ENCODE measurements at regions not wholly inside any gene's neighbourhood (a gene's known extent, or its start where the extent isn't known, plus 50 kb on each side); places are given as distances from the start of the nearest gene placed in this dataset.

DNA sequence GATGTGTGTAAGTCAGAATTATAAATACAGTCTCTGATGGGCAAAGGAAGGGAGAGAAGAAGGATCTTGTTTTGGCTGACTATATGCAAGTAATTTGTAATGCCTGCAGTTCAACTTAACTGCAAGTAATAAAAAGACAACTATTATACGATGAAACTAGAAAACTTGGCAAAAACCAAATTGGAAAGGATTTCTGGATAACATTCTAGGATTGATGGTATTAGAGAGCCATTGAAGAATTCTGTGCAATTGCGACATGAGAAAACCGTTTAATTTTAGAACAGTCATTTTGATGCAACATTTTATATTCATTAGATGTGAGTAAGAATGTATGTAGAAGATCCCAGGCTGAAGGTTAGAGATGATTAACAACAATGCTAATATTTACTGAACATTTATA, 1334.1 kb downstream of the EFNB2 start:
- Histone ChIP-seq H3K79me2 (ENCODE audit: control insufficient read depth, low read length) (no peaks in the 10 kb centered on the region), H3K9me2 (replicated peaks; ENCODE audit: control insufficient read depth, low read length) (no peaks in the 10 kb centered on the region), H3K27ac (ENCODE audit: low read depth, low read length) (no peak overlapping the region), H4K20me1 (ENCODE audit: control insufficient read depth, insufficient read depth, low read depth, low read length) (no peaks in the 10 kb centered on the region), H3K4me3 (ENCODE audit: low read length) (no peak overlapping the region), H3K9me3 (ENCODE audit: control insufficient read depth, insufficient read depth, low read length) (no peaks in the 10 kb centered on the region), H3K36me3 (ENCODE audit: control insufficient read depth, low read length) (no peaks in the 10 kb centered on the region), H3K27me3 (ENCODE audit: control insufficient read depth, low read length) (no peaks in the 10 kb centered on the region), H3F3A (ENCODE audit: control insufficient read depth, insufficient read depth) (no peaks in the 10 kb centered on the region), H3K4me2 (ENCODE audit: low read length) (no peak overlapping the region), H3K4me1 (ENCODE audit: control insufficient read depth, low read length) (no peaks in the 10 kb centered on the region)
- TF ChIP-seq EZH2phosphoT487 (IDR thresholded peaks at IDR 0.05; ENCODE audit: borderline replicate concordance, low read length), result no peak
- TF ChIP-seq CTCF (IDR thresholded peaks at IDR 0.05; ENCODE audit: low read depth, low read length, poor library complexity, severe bottlenecking), result no peak

DNA sequence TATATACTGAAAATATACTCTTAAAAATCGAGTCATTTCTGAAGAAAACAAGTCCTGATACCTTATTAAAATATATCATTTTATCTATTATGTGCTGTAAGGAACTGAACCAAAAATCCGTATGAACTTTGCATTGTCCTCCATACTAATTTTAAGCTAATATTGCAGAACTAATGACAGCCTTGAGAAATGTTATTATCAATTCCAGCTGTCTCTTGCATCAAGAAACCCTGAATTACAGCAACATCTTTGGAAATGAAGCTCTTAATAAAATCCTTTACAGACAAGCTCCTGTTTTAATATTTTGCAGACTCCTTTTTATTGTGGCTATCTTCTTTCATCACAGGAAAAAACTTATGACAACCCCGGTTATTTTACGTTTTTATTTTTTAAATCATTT, 1335.3 kb downstream of the EFNB2 start:
- no peak overlapping the region for H3K4me2 ChIP-seq (ENCODE audit: low read length)
- H3K79me2 ChIP-seq (ENCODE audit: control insufficient read depth, low read length), result no peaks in the 10 kb centered on the region
- no peaks in the 10 kb centered on the region for H4K20me1 ChIP-seq (ENCODE audit: control insufficient read depth, insufficient read depth, low read depth, low read length)
- H3K9me2 ChIP-seq (replicated peaks; ENCODE audit: control insufficient read depth, low read length), result no peaks in the 10 kb centered on the region
- H3K9me3 ChIP-seq (ENCODE audit: control insufficient read depth, insufficient read depth, low read length), result no peaks in the 10 kb centered on the region
- no peaks in the 10 kb centered on the region for H3K27me3 ChIP-seq (ENCODE audit: control insufficient read depth, low read length)
- no peaks in the 10 kb centered on the region for H3F3A ChIP-seq (ENCODE audit: control insufficient read depth, insufficient read depth)
- H3K27ac ChIP-seq (ENCODE audit: low read depth, low read length), result no peak overlapping the region
- H3K4me3 ChIP-seq (ENCODE audit: low read length), result no peak overlapping the region
- H3K36me3 ChIP-seq (ENCODE audit: control insufficient read depth, low read length), result no peaks in the 10 kb centered on the region
- no peaks in the 10 kb centered on the region for H3K4me1 ChIP-seq (ENCODE audit: control insufficient read depth, low read length)
- TF ChIP-seq CTCF (IDR thresholded peaks at IDR 0.05; ENCODE audit: low read depth, low read length, poor library complexity, severe bottlenecking) (no peak), EZH2phosphoT487 (IDR thresholded peaks at IDR 0.05; ENCODE audit: borderline replicate concordance, low read length) (no peak)

DNA sequence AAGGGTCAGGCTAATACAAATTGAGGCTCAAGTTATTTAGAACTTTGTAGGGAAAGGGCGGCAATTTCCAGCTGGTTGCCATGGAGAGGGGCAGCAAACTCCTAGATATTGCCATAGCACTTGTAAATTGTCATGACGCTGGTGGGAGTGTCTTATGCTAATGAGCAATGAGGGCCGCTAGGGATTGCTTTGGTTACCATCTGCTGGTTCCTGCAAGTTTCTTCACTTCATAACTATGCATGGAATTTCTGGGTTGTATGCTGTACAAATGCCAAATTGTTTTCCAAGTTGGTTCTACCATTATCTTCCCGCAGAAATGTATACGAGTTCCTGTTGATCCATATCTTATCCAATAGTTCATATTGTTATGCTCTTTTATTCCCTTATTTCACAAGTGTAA, 1339.4 kb downstream of the EFNB2 start:
- no peaks in the 10 kb centered on the region for H3K9me3 ChIP-seq (ENCODE audit: control insufficient read depth, insufficient read depth, low read length)
- H3K27me3 ChIP-seq (ENCODE audit: control insufficient read depth, low read length), result no peaks in the 10 kb centered on the region
- H3K4me2 ChIP-seq (ENCODE audit: low read length), result no peak overlapping the region
- TF ChIP-seq EZH2phosphoT487 (IDR thresholded peaks at IDR 0.05; ENCODE audit: borderline replicate concordance, low read length) (no peak), CTCF (IDR thresholded peaks at IDR 0.05; ENCODE audit: low read depth, low read length, poor library complexity, severe bottlenecking) (no peak)
- no peaks in the 10 kb centered on the region for H3K79me2 ChIP-seq (ENCODE audit: control insufficient read depth, low read length)
- H3K4me3 ChIP-seq (ENCODE audit: low read length), result no peak overlapping the region
- no peak overlapping the region for H3K27ac ChIP-seq (ENCODE audit: low read depth, low read length)
- H4K20me1 ChIP-seq (ENCODE audit: control insufficient read depth, insufficient read depth, low read depth, low read length), result no peaks in the 10 kb centered on the region
- H3K9me2 ChIP-seq (replicated peaks; ENCODE audit: control insufficient read depth, low read length), result no peaks in the 10 kb centered on the region
- no peaks in the 10 kb centered on the region for H3F3A ChIP-seq (ENCODE audit: control insufficient read depth, insufficient read depth)
- no peaks in the 10 kb centered on the region for H3K36me3 ChIP-seq (ENCODE audit: control insufficient read depth, low read length)
- H3K4me1 ChIP-seq (ENCODE audit: control insufficient read depth, low read length), result no peaks in the 10 kb centered on the region

DNA sequence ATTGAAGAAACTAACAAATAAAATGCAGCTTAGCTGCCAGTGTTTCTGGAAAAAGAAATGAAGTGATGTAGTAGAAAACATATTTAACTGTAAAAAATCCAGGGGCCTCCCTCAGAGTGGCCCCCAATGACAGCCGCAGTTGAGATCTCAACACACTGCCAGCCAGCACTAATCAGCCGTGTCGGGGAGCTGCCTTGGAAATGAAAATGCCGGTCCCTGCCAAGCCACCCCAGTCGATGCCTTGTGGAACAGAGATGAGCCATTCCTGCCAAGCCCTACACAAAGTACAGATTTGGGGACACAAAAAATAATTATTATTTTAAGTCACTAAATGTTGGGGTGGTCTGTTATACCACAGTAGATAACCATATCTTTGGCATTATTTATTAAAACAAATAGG, 1342.4 kb downstream of the EFNB2 start:
- no peaks in the 10 kb centered on the region for H3K9me3 ChIP-seq (ENCODE audit: control insufficient read depth, insufficient read depth, low read length)
- H3F3A ChIP-seq (ENCODE audit: control insufficient read depth, insufficient read depth), result no peaks in the 10 kb centered on the region
- H3K4me3 ChIP-seq (ENCODE audit: low read length), result no peak overlapping the region
- H4K20me1 ChIP-seq (ENCODE audit: control insufficient read depth, insufficient read depth, low read depth, low read length), result no peaks in the 10 kb centered on the region
- H3K4me2 ChIP-seq (ENCODE audit: low read length), result no peak overlapping the region
- TF ChIP-seq CTCF (IDR thresholded peaks at IDR 0.05; ENCODE audit: low read depth, low read length, poor library complexity, severe bottlenecking), result no peak
- TF ChIP-seq EZH2phosphoT487 (IDR thresholded peaks at IDR 0.05; ENCODE audit: borderline replicate concordance, low read length), result no peak
- no peaks in the 10 kb centered on the region for H3K79me2 ChIP-seq (ENCODE audit: control insufficient read depth, low read length)
- H3K9me2 ChIP-seq (replicated peaks; ENCODE audit: control insufficient read depth, low read length), result no peaks in the 10 kb centered on the region
- H3K27me3 ChIP-seq (ENCODE audit: control insufficient read depth, low read length), result no peaks in the 10 kb centered on the region
- no peaks in the 10 kb centered on the region for H3K36me3 ChIP-seq (ENCODE audit: control insufficient read depth, low read length)
- H3K27ac ChIP-seq (ENCODE audit: low read depth, low read length), result no peak overlapping the region
- no peaks in the 10 kb centered on the region for H3K4me1 ChIP-seq (ENCODE audit: control insufficient read depth, low read length)
